ENCODE measurements at regions not wholly inside any gene's neighbourhood (a gene's known extent, or its start where the extent isn't known, plus 50 kb on each side); places are given as distances from the start of the nearest gene placed in this dataset.

GRCh38 chr1:219415433-219415832 lies 197.5 kb downstream of the ZC3H11B start:
- no peak for TF ChIP-seq POLR2A (IDR thresholded peaks at IDR 0.05)
- no peak for TF ChIP-seq CTCF (IDR thresholded peaks at IDR 0.05)

All from adrenal gland (tissue), 5 donors.